IPS-18c (cell line): ENCODE measurements at regions not wholly inside any gene's neighbourhood (a gene's known extent, or its start where the extent isn't known, plus 50 kb on each side); places are given as distances from the start of the nearest gene placed in this dataset.

Experiments
- H3K4me3 ChIP-seq: 2 replicates; pipeline ENCODE4 v1.7.0; 2013; ENCODE audit warnings: low read depth, mild to moderate bottlenecking, low read length, moderate library complexity; ENCODE audit not compliant: insufficient read depth
- H3K9me3 ChIP-seq: one replicate; pipeline ENCODE4 v1.6.1; 2013; ENCODE audit warnings: mild to moderate bottlenecking, low read length, moderate library complexity; ENCODE audit not compliant: control insufficient read depth, insufficient read depth

- Histone ChIP-seq H3K9me3 (no peaks in the 10 kb centered on the region), H3K4me3 (no peak overlapping the region)
These were observed 338.1 kb upstream of the RAB6C start for GRCh38 chr2:129641371-129641770.

- H3K4me3 ChIP-seq = no peak overlapping the region
- no peaks in the 10 kb centered on the region for H3K9me3 ChIP-seq
These were observed 336.9 kb upstream of the RAB6C start for GRCh38 chr2:129642526-129643043.

GRCh38 chr2:129645335-129645734 lies 334.1 kb upstream of the RAB6C start:
- Histone ChIP-seq H3K4me3 (no peak overlapping the region), H3K9me3 (no peaks in the 10 kb centered on the region)

- Histone ChIP-seq H3K4me3 (no peak overlapping the region), H3K9me3 (no peaks in the 10 kb centered on the region)
These were observed 333.4 kb upstream of the RAB6C start for GRCh38 chr2:129646107-129646506.

GRCh38 chr2:129653246-129653645 lies 326.2 kb upstream of the RAB6C start:
- H3K4me3 ChIP-seq = no peak overlapping the region
- H3K9me3 ChIP-seq = no peaks in the 10 kb centered on the region

GRCh38 chr2:129654331-129654730 lies 325.1 kb upstream of the RAB6C start:
- Histone ChIP-seq H3K4me3 (no peak overlapping the region), H3K9me3 (peaks cover 4% of the 10 kb centered on the region)

GRCh38 chr2:129656081-129656598 lies 323.3 kb upstream of the RAB6C start:
- H3K9me3 ChIP-seq = peaks cover 4% of the 10 kb centered on the region
- no peak overlapping the region for H3K4me3 ChIP-seq

- Histone ChIP-seq H3K4me3 (no peak overlapping the region), H3K9me3 (peaks cover 4% of the 10 kb centered on the region)
These were observed 321.0 kb upstream of the RAB6C start for GRCh38 chr2:129658430-129658829.

GRCh38 chr2:129661935-129662334 lies 317.5 kb upstream of the RAB6C start:
- Histone ChIP-seq H3K9me3 (peaks cover 4% of the 10 kb centered on the region), H3K4me3 (no peak overlapping the region)

- no peaks in the 10 kb centered on the region for H3K9me3 ChIP-seq
- no peak overlapping the region for H3K4me3 ChIP-seq
These were observed 311.9 kb upstream of the RAB6C start for GRCh38 chr2:129667577-129667976.

- Histone ChIP-seq H3K9me3 (no peaks in the 10 kb centered on the region), H3K4me3 (no peak overlapping the region)
These were observed 306.9 kb upstream of the RAB6C start for GRCh38 chr2:129672521-129672920.

GRCh38 chr2:129673234-129673633 lies 306.2 kb upstream of the RAB6C start:
- no peak overlapping the region for H3K4me3 ChIP-seq
- H3K9me3 ChIP-seq = no peaks in the 10 kb centered on the region

GRCh38 chr2:129673847-129674711 lies 305.4 kb upstream of the RAB6C start:
- H3K4me3 ChIP-seq = no peak overlapping the region
- no peaks in the 10 kb centered on the region for H3K9me3 ChIP-seq

- Histone ChIP-seq H3K4me3 (no peak overlapping the region), H3K9me3 (no peaks in the 10 kb centered on the region)
These were observed 300.7 kb upstream of the RAB6C start for GRCh38 chr2:129678751-129679150.

GRCh38 chr2:129681788-129682187 lies 297.7 kb upstream of the RAB6C start:
- no peaks in the 10 kb centered on the region for H3K9me3 ChIP-seq
- no peak overlapping the region for H3K4me3 ChIP-seq

- Histone ChIP-seq H3K4me3 (no peak overlapping the region), H3K9me3 (no peaks in the 10 kb centered on the region)
These were observed 289.6 kb upstream of the RAB6C start for GRCh38 chr2:129689653-129690448.

- Histone ChIP-seq H3K9me3 (no peaks in the 10 kb centered on the region), H3K4me3 (no peak overlapping the region)
These were observed 284.0 kb upstream of the RAB6C start for GRCh38 chr2:129695496-129695895.

GRCh38 chr2:129698593-129698992 lies 280.9 kb upstream of the RAB6C start:
- no peaks in the 10 kb centered on the region for H3K9me3 ChIP-seq
- no peak overlapping the region for H3K4me3 ChIP-seq
